HepG2 (cell line): ENCODE measurements at regions not wholly inside any gene's neighbourhood (a gene's known extent, or its start where the extent isn't known, plus 50 kb on each side); places are given as distances from the start of the nearest gene placed in this dataset.

Source experiments
- HES4 ChIP-seq: sonication (generic); formaldehyde crosslinking; IDR thresholded peaks from 2 replicates; pipeline ENCODE4 v1.9.0; 2021; ENCODE audit warnings: mild to moderate bottlenecking, missing genetic modification reagents, borderline replicate concordance
- RORA ChIP-seq: sonication (generic); formaldehyde crosslinking; IDR thresholded peaks from 2 replicates; pipeline ENCODE4 v1.5.0; 2020; ENCODE audit warnings: mild to moderate bottlenecking, missing genetic modification reagents, moderate library complexity
- SMAD3 ChIP-seq: sonication (generic); formaldehyde crosslinking; IDR thresholded peaks from 2 replicates; pipeline ENCODE4 v1.4.0; 2020; ENCODE audit warnings: missing genetic modification reagents
- TARDBP ChIP-seq: sonication (generic); formaldehyde crosslinking; IDR thresholded peaks from 2 replicates; pipeline ENCODE4 v1.8.0; 2022; ENCODE audit warnings: mild to moderate bottlenecking, missing genetic modification reagents
- ZNF280D ChIP-seq: sonication (generic); formaldehyde crosslinking; IDR thresholded peaks from 2 replicates; pipeline ENCODE4 v1.5.1; 2020; ENCODE audit warnings: mild to moderate bottlenecking, missing genetic modification reagents
- ZNF770 ChIP-seq: sonication (generic); formaldehyde crosslinking; IDR thresholded peaks from 2 replicates; pipeline ENCODE4 v1.5.0; 2020; ENCODE audit warnings: mild to moderate bottlenecking, missing genetic modification reagents
- TF ChIP-seq, protein P1 (sequence below): sonication (generic); formaldehyde crosslinking; IDR thresholded peaks from 2 replicates; pipeline ENCODE4 v1.4.0; 2020; ENCODE audit warnings: missing genetic modification reagents, borderline replicate concordance

GRCh38 chr2:147483911-147484310 lies 360.9 kb upstream of the ACVR2A start (continued):
- TF ChIP-seq, protein P1, sequence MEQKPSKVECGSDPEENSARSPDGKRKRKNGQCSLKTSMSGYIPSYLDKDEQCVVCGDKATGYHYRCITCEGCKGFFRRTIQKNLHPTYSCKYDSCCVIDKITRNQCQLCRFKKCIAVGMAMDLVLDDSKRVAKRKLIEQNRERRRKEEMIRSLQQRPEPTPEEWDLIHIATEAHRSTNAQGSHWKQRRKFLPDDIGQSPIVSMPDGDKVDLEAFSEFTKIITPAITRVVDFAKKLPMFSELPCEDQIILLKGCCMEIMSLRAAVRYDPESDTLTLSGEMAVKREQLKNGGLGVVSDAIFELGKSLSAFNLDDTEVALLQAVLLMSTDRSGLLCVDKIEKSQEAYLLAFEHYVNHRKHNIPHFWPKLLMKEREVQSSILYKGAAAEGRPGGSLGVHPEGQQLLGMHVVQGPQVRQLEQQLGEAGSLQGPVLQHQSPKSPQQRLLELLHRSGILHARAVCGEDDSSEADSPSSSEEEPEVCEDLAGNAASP: no peak
- TF ChIP-seq RORA (CRISPR knock-in tag) (no peak), TARDBP (no peak), ZNF770 (CRISPR knock-in tag) (no peak), ZNF280D (CRISPR knock-in tag) (no peak), SMAD3 (CRISPR knock-in tag) (no peak), HES4 (no peak)
- TF ChIP-seq, all 625 proteins: peak for 0
